AG04449 (cell line): ENCODE measurements at regions not wholly inside any gene's neighbourhood (a gene's known extent, or its start where the extent isn't known, plus 50 kb on each side); places are given as distances from the start of the nearest gene placed in this dataset.

ENCODE experiments used
- CTCF ChIA-PET: fragments of 350-600 bp; formaldehyde crosslinking; extraction: SDS; loops from one replicate; lab custom pipeline; 2021; ENCODE audit warnings: antibody characterized with exemption; lab: Yijun Ruan, JAX
- POLR2A ChIA-PET: fragments of 400-600, 350-600 bp; formaldehyde crosslinking; extraction: SDS; loops from one replicate; lab custom pipeline; 2020; ENCODE audit warnings: antibody characterized with exemption, inconsistent platforms; lab: Yijun Ruan, JAX
- DNase-seq: peaks from one replicate; pipeline ENCODE4 v3.0.0-alpha.2; 2010; ENCODE audit warnings: low read depth, low spot score
- H3K4me3 ChIP-seq: 2 replicates; pipeline ENCODE4 v1.5.1; 2011; ENCODE audit warnings: low read depth, mild to moderate bottlenecking, control low read depth, low read length
- CTCF ChIP-seq: IDR thresholded peaks from one replicate; pipeline ENCODE4 v1.5.1; 2011; ENCODE audit warnings: mild to moderate bottlenecking, moderate library complexity, low read length, control low read depth, inconsistent platforms; ENCODE audit not compliant: insufficient read depth; ENCODE audit errors: missing control alignments

DNA sequence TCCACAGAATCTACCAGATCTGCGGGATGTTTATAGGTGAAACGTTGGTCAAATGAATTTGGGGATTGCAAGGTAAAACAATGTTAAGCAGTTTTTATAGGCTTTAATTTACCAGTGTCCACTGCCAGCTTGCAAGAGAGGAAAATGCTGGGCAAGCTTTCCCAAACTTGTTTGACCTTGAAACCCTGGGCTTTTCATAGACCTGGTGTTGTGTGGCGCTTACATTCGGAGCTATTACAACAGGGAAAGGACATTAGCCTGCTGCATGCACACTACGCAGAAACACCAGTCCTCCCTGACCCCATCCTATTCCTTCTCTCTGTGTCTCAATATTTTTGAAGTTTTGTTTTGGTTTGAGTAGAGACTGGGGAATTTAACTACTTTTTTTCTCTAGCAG lies 59.6 kb upstream of the AGPS start:
- POLR2A ChIA-PET: interaction anchor here (0.7 kb wide), 1 partner anchor 70 kb away, joined by 3 read pairs; no protein-coding TSS in a partner anchor
- no peak overlapping the region for H3K4me3 ChIP-seq
- no peak for TF ChIP-seq CTCF
- CTCF ChIA-PET: interaction anchor here (0.7 to 10.1 kb wide), 24 partner anchors 13 to 431 kb away, joined by 3 to 224 read pairs (median 5); partner anchors contain the start of genes AGPS and NFE2L2
- no peak for DNase-seq

DNA sequence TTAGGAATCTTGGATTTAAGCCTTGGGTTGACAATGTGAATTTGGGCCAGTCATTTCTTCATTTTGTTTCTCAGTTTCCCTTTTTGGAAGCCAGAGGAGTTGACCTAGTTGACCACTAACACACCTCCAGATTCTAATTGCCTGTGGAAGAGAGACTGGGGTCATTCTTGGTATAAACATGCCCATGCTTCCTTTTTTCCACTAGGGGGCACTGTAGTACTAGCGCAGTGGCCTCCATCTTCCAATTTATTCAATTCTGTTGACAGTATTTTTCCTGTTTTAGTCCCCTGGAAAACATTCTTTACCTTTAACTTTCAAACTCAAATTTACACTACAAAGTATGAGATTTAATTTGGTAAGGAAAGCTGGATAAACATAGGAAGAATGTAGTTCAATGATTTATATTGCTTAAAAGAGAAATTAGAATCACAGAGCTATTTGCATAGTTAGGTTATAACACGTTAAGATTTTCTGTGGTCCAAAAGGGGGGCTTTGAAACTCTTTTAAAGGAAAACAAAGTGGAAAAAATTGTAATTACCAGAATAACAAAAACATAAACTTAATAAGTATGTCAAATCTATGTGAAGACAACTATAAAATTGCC lies 57.5 kb upstream of the AGPS start:
- no peak overlapping the region for H3K4me3 ChIP-seq
- TF ChIP-seq CTCF: peak; percentile 67
- DNase-seq: no peak
- CTCF ChIA-PET: interaction anchor here (0.7 to 10.1 kb wide), 59 partner anchors 8 to 1208 kb away, joined by 3 to 224 read pairs (median 4); partner anchors contain the start of genes AGPS and NFE2L2
- POLR2A ChIA-PET: no interaction called here

DNA sequence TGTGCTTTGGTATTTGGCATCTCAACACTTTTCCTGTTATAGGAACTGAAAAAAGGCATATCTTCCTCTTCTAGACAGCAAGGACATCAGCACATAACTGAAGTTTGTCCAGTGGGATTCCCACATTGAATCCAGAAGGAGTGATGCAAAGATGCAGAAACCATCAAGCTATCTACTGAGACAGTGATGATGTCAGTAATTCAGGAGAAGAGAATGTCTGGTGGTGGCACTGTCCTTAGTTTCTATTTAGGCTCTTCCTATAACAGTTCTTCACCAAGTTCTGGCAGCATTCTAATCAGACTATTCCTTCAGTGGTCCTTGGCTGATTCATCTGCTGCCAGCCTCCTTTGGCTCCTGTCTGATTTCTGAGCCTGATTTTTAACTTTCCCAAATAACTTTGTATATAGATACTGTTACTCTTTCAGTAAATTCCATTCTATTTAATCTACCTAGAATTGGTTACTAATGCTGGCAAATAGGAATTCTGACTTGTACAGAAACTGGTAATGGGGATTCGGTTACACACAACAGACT lies 56.6 kb upstream of the AGPS start:
- POLR2A ChIA-PET: no interaction called here
- DNase-seq: no peak
- CTCF ChIA-PET: interaction anchor here (0.7 to 10.1 kb wide), 45 partner anchors 9 to 511 kb away, joined by 3 to 224 read pairs (median 5); partner anchors contain the start of genes AGPS and NFE2L2
- TF ChIP-seq CTCF: no peak
- no peak overlapping the region for H3K4me3 ChIP-seq

- POLR2A ChIA-PET: no interaction called here
- no peak for DNase-seq
- CTCF ChIA-PET: interaction anchor here (0.7 to 10.1 kb wide), 10 partner anchors 14 to 425 kb away, joined by 3 to 224 read pairs (median 4); partner anchors contain the start of gene AGPS
- no peak for TF ChIP-seq CTCF
- H3K4me3 ChIP-seq: no peak overlapping the region
Measured at GRCh38 chr2:177338177-177338721, 54.3 kb upstream of the AGPS start.

GRCh38 chr2:177340158-177340557 lies 52.4 kb upstream of the AGPS start:
- no peak for DNase-seq
- POLR2A ChIA-PET: no interaction called here

More at GRCh38 chr2:177340158-177340557, 52.4 kb upstream of the AGPS start:
- CTCF ChIA-PET: interaction anchor here (10.1 kb wide), 1 partner anchor 76 kb away, joined by 224 read pairs; no protein-coding TSS in a partner anchor
- no peak overlapping the region for H3K4me3 ChIP-seq
- TF ChIP-seq CTCF: no peak
